ENCODE measurements at regions not wholly inside any gene's neighbourhood (a gene's known extent, or its start where the extent isn't known, plus 50 kb on each side); places are given as distances from the start of the nearest gene placed in this dataset.

GRCh38 chr16:50861970-50862411 lies 120.1 kb downstream of the CYLD start:
- no peaks in the 10 kb centered on the region for H4K20me1 ChIP-seq (ENCODE audit: insufficient read depth, low read length)
- H3K9me3 ChIP-seq (ENCODE audit: insufficient read depth, low read depth, low read length) = no peaks in the 10 kb centered on the region
- TF ChIP-seq CTCF (IDR thresholded peaks at IDR 0.05; ENCODE audit: insufficient read depth, low read depth, low read length) = no peak
- TF ChIP-seq EZH2 (IDR thresholded peaks at IDR 0.05; ENCODE audit: insufficient read depth, low read length) = no peak
- Mint-ChIP-seq H3K36me3 (ENCODE audit: low read depth, unreplicated experiment) (no peaks in the 10 kb centered on the region), H3K27ac (ENCODE audit: unreplicated experiment) (peak overlapping the region; percentile 31), H3K9me3 (ENCODE audit: unreplicated experiment) (peaks cover 2% of the 10 kb centered on the region), H3K27me3 (ENCODE audit: low read depth, unreplicated experiment) (peaks cover 12% of the 10 kb centered on the region), H3K4me3 (ENCODE audit: unreplicated experiment) (no peak overlapping the region), H3K4me1 (ENCODE audit: low read depth, unreplicated experiment) (peaks cover 17% of the 10 kb centered on the region)
- peak overlapping the region; percentile 71 for H3K4me2 ChIP-seq (ENCODE audit: low read length)
- H3K79me2 ChIP-seq (ENCODE audit: insufficient read depth, low read length) = no peaks in the 10 kb centered on the region
- H3K9ac ChIP-seq (ENCODE audit: low read length) = peak overlapping the region; percentile 46
- DNase-seq (ENCODE audit: low read depth) (peak; percentile 86), FAIRE-seq (no peak)
- H3K27ac ChIP-seq (ENCODE audit: low read depth, low read length) = peak overlapping the region; percentile 65
- peaks cover 17% of the 10 kb centered on the region for H3K4me1 ChIP-seq (ENCODE audit: insufficient read depth, low read length)
- H3K4me3 ChIP-seq (ENCODE audit: insufficient read depth, low read depth, low read length) = no peak overlapping the region
- no peaks in the 10 kb centered on the region for H3K27me3 ChIP-seq (ENCODE audit: insufficient read depth, low read length)
- no peaks in the 10 kb centered on the region for H3K36me3 ChIP-seq (ENCODE audit: insufficient read depth, low read length)
- H2AFZ ChIP-seq (ENCODE audit: low read depth, low read length) = peak overlapping the region; percentile 15

- Histone ChIP-seq H4K20me1 (ENCODE audit: insufficient read depth, low read length) (no peaks in the 10 kb centered on the region), H3K9ac (ENCODE audit: low read length) (peak overlapping the region; percentile 46), H3K9me3 (ENCODE audit: insufficient read depth, low read depth, low read length) (no peaks in the 10 kb centered on the region), H3K4me1 (ENCODE audit: insufficient read depth, low read length) (peaks cover 17% of the 10 kb centered on the region), H3K36me3 (ENCODE audit: insufficient read depth, low read length) (no peaks in the 10 kb centered on the region), H3K4me2 (ENCODE audit: low read length) (peak overlapping the region; percentile 71), H2AFZ (ENCODE audit: low read depth, low read length) (peak overlapping the region; percentile 15), H3K27me3 (ENCODE audit: insufficient read depth, low read length) (no peaks in the 10 kb centered on the region), H3K27ac (ENCODE audit: low read depth, low read length) (peak overlapping the region; percentile 65), H3K4me3 (ENCODE audit: insufficient read depth, low read depth, low read length) (no peak overlapping the region), H3K79me2 (ENCODE audit: insufficient read depth, low read length) (no peaks in the 10 kb centered on the region)
- TF ChIP-seq CTCF (IDR thresholded peaks at IDR 0.05; ENCODE audit: insufficient read depth, low read depth, low read length) (no peak), EZH2 (IDR thresholded peaks at IDR 0.05; ENCODE audit: insufficient read depth, low read length) (no peak)
- no peak for DNase-seq (ENCODE audit: low read depth)
- no peaks in the 10 kb centered on the region for H3K36me3 Mint-ChIP-seq (ENCODE audit: low read depth, unreplicated experiment)
- H3K9me3 Mint-ChIP-seq (ENCODE audit: unreplicated experiment) = peaks cover 7% of the 10 kb centered on the region
- peaks cover 17% of the 10 kb centered on the region for H3K4me1 Mint-ChIP-seq (ENCODE audit: low read depth, unreplicated experiment)
- peak overlapping the region; percentile 62 for H3K27ac Mint-ChIP-seq (ENCODE audit: unreplicated experiment)
- H3K4me3 Mint-ChIP-seq (ENCODE audit: unreplicated experiment) = no peak overlapping the region
- FAIRE-seq = no peak
- peaks cover 13% of the 10 kb centered on the region for H3K27me3 Mint-ChIP-seq (ENCODE audit: low read depth, unreplicated experiment)
These were observed 119.6 kb downstream of the CYLD start for GRCh38 chr16:50861451-50861850.

GRCh38 chr16:50859628-50860360 lies 117.9 kb downstream of the CYLD start:
- Histone ChIP-seq H3K27me3 (ENCODE audit: insufficient read depth, low read length) (no peaks in the 10 kb centered on the region), H3K9ac (ENCODE audit: low read length) (no peak overlapping the region), H4K20me1 (ENCODE audit: insufficient read depth, low read length) (no peaks in the 10 kb centered on the region), H3K9me3 (ENCODE audit: insufficient read depth, low read depth, low read length) (no peaks in the 10 kb centered on the region), H3K79me2 (ENCODE audit: insufficient read depth, low read length) (no peaks in the 10 kb centered on the region), H3K27ac (ENCODE audit: low read depth, low read length) (no peak overlapping the region), H2AFZ (ENCODE audit: low read depth, low read length) (no peak overlapping the region), H3K36me3 (ENCODE audit: insufficient read depth, low read length) (no peaks in the 10 kb centered on the region), H3K4me3 (ENCODE audit: insufficient read depth, low read depth, low read length) (no peak overlapping the region), H3K4me1 (ENCODE audit: insufficient read depth, low read length) (peaks cover 17% of the 10 kb centered on the region), H3K4me2 (ENCODE audit: low read length) (no peak overlapping the region)
- no peak overlapping the region for H3K27ac Mint-ChIP-seq (ENCODE audit: unreplicated experiment)
- H3K27me3 Mint-ChIP-seq (ENCODE audit: low read depth, unreplicated experiment) = peaks cover 13% of the 10 kb centered on the region
- FAIRE-seq = no peak
- no peak for TF ChIP-seq CTCF (IDR thresholded peaks at IDR 0.05; ENCODE audit: insufficient read depth, low read depth, low read length)
- TF ChIP-seq EZH2 (IDR thresholded peaks at IDR 0.05; ENCODE audit: insufficient read depth, low read length) = no peak
- no peaks in the 10 kb centered on the region for H3K36me3 Mint-ChIP-seq (ENCODE audit: low read depth, unreplicated experiment)
- DNase-seq (ENCODE audit: low read depth) = no peak
- peaks cover 8% of the 10 kb centered on the region for H3K9me3 Mint-ChIP-seq (ENCODE audit: unreplicated experiment)
- H3K4me3 Mint-ChIP-seq (ENCODE audit: unreplicated experiment) = no peak overlapping the region
- peaks cover 17% of the 10 kb centered on the region for H3K4me1 Mint-ChIP-seq (ENCODE audit: low read depth, unreplicated experiment)
